ENCODE measurements at regions not wholly inside any gene's neighbourhood (a gene's known extent, or its start where the extent isn't known, plus 50 kb on each side); places are given as distances from the start of the nearest gene placed in this dataset.

- TF ChIP-seq EZH2 (IDR thresholded peaks at IDR 0.05; ENCODE audit: borderline replicate concordance, control insufficient read depth, low read depth, low read length) (no peak), TCF12 (IDR thresholded peaks at IDR 0.05; ENCODE audit: low read depth, low read length) (no peak), MYB (IDR thresholded peaks at IDR 0.05; ENCODE audit: borderline replicate concordance, low read depth, low read length) (no peak), SKIL (IDR thresholded peaks at IDR 0.05; ENCODE audit: low read depth, poor library complexity, severe bottlenecking) (no peak), IRF3 (IDR thresholded peaks at IDR 0.05) (no peak), SREBF2 (IDR thresholded peaks at IDR 0.05; ENCODE audit: low read length) (no peak), SUZ12 (IDR thresholded peaks at IDR 0.05; ENCODE audit: unreplicated experiment) (no peak), RB1 (IDR thresholded peaks at IDR 0.05; ENCODE audit: borderline replicate concordance) (no peak), EP300 (IDR thresholded peaks at IDR 0.05; ENCODE audit: borderline replicate concordance in 1 of 2, control insufficient read depth in 1 of 2, low read depth in 2 of 2, low read length in 2 of 2) (no peak), GABPA (IDR thresholded peaks at IDR 0.05; ENCODE audit: low read depth) (no peak), STAT1 (conservative IDR thresholded peaks at IDR 0.05) (no peak), TAF1 (IDR thresholded peaks at IDR 0.05; ENCODE audit: borderline replicate concordance, low read depth, low read length) (no peak)
Observed at GRCh38 chr1:103362348-103363007, 163.0 kb upstream of the RNPC3 start.
